GM12878 (cell line): ENCODE measurements at regions not wholly inside any gene's neighbourhood (a gene's known extent, or its start where the extent isn't known, plus 50 kb on each side); places are given as distances from the start of the nearest gene placed in this dataset.

Experiments used
- CBX3 ChIP-seq: fragments of 200-600 bp; sonication (generic); IDR thresholded peaks from 2 replicates; pipeline ENCODE4 v1.6.1; 2016; ENCODE audit warnings: low read depth, borderline replicate concordance
- CHD1 ChIP-seq: IDR thresholded peaks from 2 replicates; pipeline ENCODE4 v1.6.1; 2012; ENCODE audit warnings: low read depth, low read length, improper control_type of control experiment
- ETV6 ChIP-seq, 2 experiments: fragments of 450-650 bp in 1 of 2; IDR thresholded peaks in 1 of 2; conservative IDR thresholded peaks in 1 of 2; 2 replicates each; pipeline ENCODE4 v1.6.1; 2014; ENCODE audit warnings: antibody characterized with exemption in 1 of 2, borderline replicate concordance in 1 of 2, low read depth in 1 of 2, mild to moderate bottlenecking in 1 of 2, moderate library complexity in 1 of 2
- JUND ChIP-seq: IDR thresholded peaks from 2 replicates; pipeline ENCODE4 v1.6.1; 2012; ENCODE audit warnings: low read depth, mild to moderate bottlenecking, low read length, improper control_type of control experiment, moderate library complexity
- LARP7 ChIP-seq: fragments of 450-650 bp; IDR thresholded peaks from 2 replicates; pipeline ENCODE4 v1.6.1; 2017; ENCODE audit warnings: mild to moderate bottlenecking
- MYC ChIP-seq: IDR thresholded peaks from 2 replicates; pipeline ENCODE4 v1.6.1; 2011; ENCODE audit warnings: mild to moderate bottlenecking, low read length, moderate library complexity, inconsistent platforms; ENCODE audit not compliant: insufficient read depth, insufficient replicate concordance, insufficient read length, severe bottlenecking
- RAD21 ChIP-seq: IDR thresholded peaks from 2 replicates; pipeline ENCODE4 v1.6.1; 2011; ENCODE audit warnings: mild to moderate bottlenecking, low read depth, low read length, moderate library complexity; ENCODE audit not compliant: insufficient read depth
- ZNF622 ChIP-seq: fragments of 450-650 bp; IDR thresholded peaks from 2 replicates; pipeline ENCODE4 v1.6.1; 2017; ENCODE audit warnings: mild to moderate bottlenecking, inconsistent platforms
- TF ChIP-seq, protein P1 (sequence below): IDR thresholded peaks from 2 replicates; pipeline ENCODE4 v1.6.1; 2012; ENCODE audit warnings: mild to moderate bottlenecking, low read depth, low read length
- TF ChIP-seq, protein P2 (sequence below): IDR thresholded peaks from 2 replicates; pipeline ENCODE4 v1.6.1; 2011; ENCODE audit warnings: low read depth, low read length, improper control_type of control experiment, borderline replicate concordance

DNA sequence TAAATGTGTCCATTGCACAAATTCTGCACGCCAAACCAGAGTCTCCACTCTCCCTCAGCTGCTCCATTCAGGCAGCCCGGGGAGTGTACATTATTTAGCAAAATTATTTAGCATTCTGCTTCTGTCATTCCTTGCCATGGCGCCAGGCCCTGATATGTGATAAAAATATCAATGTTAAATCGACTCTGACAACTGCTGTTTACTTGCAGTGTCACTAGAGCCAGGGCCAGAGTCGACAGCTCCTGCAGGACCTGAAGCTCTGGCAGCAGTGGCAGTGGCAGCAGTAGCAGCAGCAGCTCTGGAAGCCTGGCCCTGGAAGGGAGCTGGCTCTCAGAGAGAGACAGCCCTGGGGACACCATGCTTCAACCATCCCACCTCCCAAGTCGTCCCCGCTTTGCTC is 224.5 kb downstream of the BUD13 start (continued):
- TF ChIP-seq, protein P1, sequence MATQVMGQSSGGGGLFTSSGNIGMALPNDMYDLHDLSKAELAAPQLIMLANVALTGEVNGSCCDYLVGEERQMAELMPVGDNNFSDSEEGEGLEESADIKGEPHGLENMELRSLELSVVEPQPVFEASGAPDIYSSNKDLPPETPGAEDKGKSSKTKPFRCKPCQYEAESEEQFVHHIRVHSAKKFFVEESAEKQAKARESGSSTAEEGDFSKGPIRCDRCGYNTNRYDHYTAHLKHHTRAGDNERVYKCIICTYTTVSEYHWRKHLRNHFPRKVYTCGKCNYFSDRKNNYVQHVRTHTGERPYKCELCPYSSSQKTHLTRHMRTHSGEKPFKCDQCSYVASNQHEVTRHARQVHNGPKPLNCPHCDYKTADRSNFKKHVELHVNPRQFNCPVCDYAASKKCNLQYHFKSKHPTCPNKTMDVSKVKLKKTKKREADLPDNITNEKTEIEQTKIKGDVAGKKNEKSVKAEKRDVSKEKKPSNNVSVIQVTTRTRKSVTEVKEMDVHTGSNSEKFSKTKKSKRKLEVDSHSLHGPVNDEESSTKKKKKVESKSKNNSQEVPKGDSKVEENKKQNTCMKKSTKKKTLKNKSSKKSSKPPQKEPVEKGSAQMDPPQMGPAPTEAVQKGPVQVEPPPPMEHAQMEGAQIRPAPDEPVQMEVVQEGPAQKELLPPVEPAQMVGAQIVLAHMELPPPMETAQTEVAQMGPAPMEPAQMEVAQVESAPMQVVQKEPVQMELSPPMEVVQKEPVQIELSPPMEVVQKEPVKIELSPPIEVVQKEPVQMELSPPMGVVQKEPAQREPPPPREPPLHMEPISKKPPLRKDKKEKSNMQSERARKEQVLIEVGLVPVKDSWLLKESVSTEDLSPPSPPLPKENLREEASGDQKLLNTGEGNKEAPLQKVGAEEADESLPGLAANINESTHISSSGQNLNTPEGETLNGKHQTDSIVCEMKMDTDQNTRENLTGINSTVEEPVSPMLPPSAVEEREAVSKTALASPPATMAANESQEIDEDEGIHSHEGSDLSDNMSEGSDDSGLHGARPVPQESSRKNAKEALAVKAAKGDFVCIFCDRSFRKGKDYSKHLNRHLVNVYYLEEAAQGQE, result no peak
- TF ChIP-seq RAD21 (no peak), ZNF622 (no peak), CHD1 (no peak), MYC (no peak), LARP7 (no peak), ETV6 (conservative IDR thresholded peaks at IDR 0.05 in 1 of 2, IDR thresholded peaks at IDR 0.05 in 1 of 2; ENCODE audit: borderline replicate concordance in 1 of 2, low read depth in 1 of 2) (no peak), CBX3 (no peak), JUND (no peak)
- TF ChIP-seq, protein P2, sequence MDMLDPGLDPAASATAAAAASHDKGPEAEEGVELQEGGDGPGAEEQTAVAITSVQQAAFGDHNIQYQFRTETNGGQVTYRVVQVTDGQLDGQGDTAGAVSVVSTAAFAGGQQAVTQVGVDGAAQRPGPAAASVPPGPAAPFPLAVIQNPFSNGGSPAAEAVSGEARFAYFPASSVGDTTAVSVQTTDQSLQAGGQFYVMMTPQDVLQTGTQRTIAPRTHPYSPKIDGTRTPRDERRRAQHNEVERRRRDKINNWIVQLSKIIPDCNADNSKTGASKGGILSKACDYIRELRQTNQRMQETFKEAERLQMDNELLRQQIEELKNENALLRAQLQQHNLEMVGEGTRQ, result no peak
- TF ChIP-seq, all 136 proteins: peak for 0
